Ishikawa (cell line): ENCODE measurements at regions not wholly inside any gene's neighbourhood (a gene's known extent, or its start where the extent isn't known, plus 50 kb on each side); places are given as distances from the start of the nearest gene placed in this dataset.

ENCODE experiments used
- CEBPB ChIP-seq: IDR thresholded peaks from 2 replicates; pipeline ENCODE4 v1.6.1; 2012
- CREB1 ChIP-seq: IDR thresholded peaks from 2 replicates; pipeline ENCODE4 v1.6.1; 2012; ENCODE audit warnings: low read depth
- EGR1 ChIP-seq: IDR thresholded peaks from 2 replicates; pipeline ENCODE4 v1.6.1; 2012
- EP300 ChIP-seq: IDR thresholded peaks from 2 replicates; pipeline ENCODE4 v1.6.1; 2012; ENCODE audit warnings: borderline replicate concordance
- FOXM1 ChIP-seq: IDR thresholded peaks from 2 replicates; pipeline ENCODE4 v1.6.1; 2012; ENCODE audit warnings: low read depth, borderline replicate concordance
- MAX ChIP-seq: IDR thresholded peaks from 2 replicates; pipeline ENCODE4 v1.6.1; 2012
- NFIC ChIP-seq: IDR thresholded peaks from 2 replicates; pipeline ENCODE4 v1.6.1; 2012
- RAD21 ChIP-seq: IDR thresholded peaks from 2 replicates; pipeline ENCODE4 v1.6.1; 2012; ENCODE audit warnings: low read depth
- REST ChIP-seq: IDR thresholded peaks from 2 replicates; pipeline ENCODE4 v1.6.1; 2012; ENCODE audit warnings: low read depth, mild to moderate bottlenecking
- TAF1 ChIP-seq: IDR thresholded peaks from 2 replicates; pipeline ENCODE4 v1.6.1; 2012; ENCODE audit warnings: low read depth, mild to moderate bottlenecking
- TCF12 ChIP-seq: IDR thresholded peaks from 2 replicates; pipeline ENCODE4 v1.6.1; 2012; ENCODE audit warnings: low read depth
- TEAD4 ChIP-seq: IDR thresholded peaks from 2 replicates; pipeline ENCODE4 v1.6.1; 2012
- USF1 ChIP-seq: IDR thresholded peaks from 2 replicates; pipeline ENCODE4 v1.6.1; 2012
- YY1 ChIP-seq: IDR thresholded peaks from 2 replicates; pipeline ENCODE4 v1.6.1; 2012; ENCODE audit warnings: low read depth
- ZBTB7A ChIP-seq: IDR thresholded peaks from 2 replicates; pipeline ENCODE4 v1.6.1; 2012; ENCODE audit warnings: low read depth

GRCh38 chr6:40179496-40179895 lies 245.2 kb upstream of the MOCS1 start:
- TF ChIP-seq USF1 (no peak), TEAD4 (no peak), YY1 (no peak), NFIC (no peak), EP300 (no peak), CEBPB (no peak), CREB1 (no peak), MAX (no peak), EGR1 (no peak), TAF1 (no peak)

- no peak for TF ChIP-seq TEAD4
- no peak for TF ChIP-seq YY1
- TF ChIP-seq USF1 = no peak
- TF ChIP-seq MAX = no peak
- no peak for TF ChIP-seq TAF1
- no peak for TF ChIP-seq RAD21
- no peak for TF ChIP-seq EP300
- TF ChIP-seq REST = no peak
- no peak for TF ChIP-seq TCF12
- TF ChIP-seq ZBTB7A = no peak
- TF ChIP-seq FOXM1 = no peak
- no peak for TF ChIP-seq EGR1
- no peak for TF ChIP-seq CEBPB
- no peak for TF ChIP-seq CREB1
- TF ChIP-seq NFIC = no peak
These were observed 243.3 kb upstream of the MOCS1 start for GRCh38 chr6:40177598-40177997.

- TF ChIP-seq USF1 = no peak
- no peak for TF ChIP-seq CREB1
- TF ChIP-seq ZBTB7A = no peak
- TF ChIP-seq TAF1 = no peak
- no peak for TF ChIP-seq CEBPB
- no peak for TF ChIP-seq RAD21
- TF ChIP-seq YY1 = no peak
These were observed 241.9 kb upstream of the MOCS1 start for GRCh38 chr6:40176152-40176551.

- TF ChIP-seq TAF1 (no peak), REST (no peak), EGR1 (no peak), YY1 (no peak), MAX (no peak), USF1 (no peak), RAD21 (no peak), FOXM1 (no peak), ZBTB7A (no peak), TEAD4 (no peak), TCF12 (no peak), CREB1 (no peak), NFIC (no peak), EP300 (no peak), CEBPB (no peak)
These were observed 238.0 kb upstream of the MOCS1 start for GRCh38 chr6:40172272-40172671.

GRCh38 chr6:40171343-40171742 lies 237.1 kb upstream of the MOCS1 start:
- TF ChIP-seq REST (no peak), EGR1 (no peak), MAX (no peak), USF1 (no peak)
